KMS-11 (cell line): ENCODE measurements at regions not wholly inside any gene's neighbourhood (a gene's known extent, or its start where the extent isn't known, plus 50 kb on each side); places are given as distances from the start of the nearest gene placed in this dataset.

Experiments used
- H2AFZ ChIP-seq: fragments of 200-600 bp; sonication (generic); 2 replicates; pipeline ENCODE4 v1.6.1; 2016; ENCODE audit warnings: antibody characterized with exemption, mixed run types, low read depth
- H3K27ac ChIP-seq: fragments of 200-600 bp; sonication (generic); 2 replicates; pipeline ENCODE4 v1.6.1; 2016; ENCODE audit warnings: mild to moderate bottlenecking, mixed run types
- H3K27me3 ChIP-seq: fragments of 200-600 bp; sonication (generic); 2 replicates; pipeline ENCODE4 v1.6.1; 2017; ENCODE audit warnings: mild to moderate bottlenecking, low read depth, mixed run types, moderate library complexity; ENCODE audit not compliant: insufficient read depth
- H3K36me3 ChIP-seq: fragments of 200-600 bp; sonication (generic); 2 replicates; pipeline ENCODE4 v1.6.1; 2017; ENCODE audit warnings: mild to moderate bottlenecking, mixed run types; ENCODE audit not compliant: insufficient read depth
- H3K4me1 ChIP-seq: fragments of 200-600 bp; sonication (generic); 2 replicates; pipeline ENCODE4 v1.6.1; 2016; ENCODE audit warnings: mild to moderate bottlenecking, low read depth, mixed run types; ENCODE audit not compliant: poor library complexity, severe bottlenecking
- H3K4me2 ChIP-seq: fragments of 200-600 bp; sonication (generic); 2 replicates; pipeline ENCODE4 v1.7.0; 2016; ENCODE audit warnings: mild to moderate bottlenecking, mixed run types
- H3K4me3 ChIP-seq: fragments of 200-600 bp; sonication (generic); IDR thresholded peaks from 2 replicates; pipeline ENCODE4 v1.6.1; 2017; ENCODE audit warnings: low read depth, low read length, mixed read lengths; ENCODE audit not compliant: insufficient read depth
- H3K79me2 ChIP-seq: fragments of 200-600 bp; sonication (generic); 2 replicates; pipeline ENCODE4 v1.6.1; 2016; ENCODE audit warnings: low read depth, mixed run types; ENCODE audit not compliant: insufficient read depth
- H3K9ac ChIP-seq: fragments of 200-600 bp; sonication (generic); 2 replicates; pipeline ENCODE4 v1.6.1; 2016; ENCODE audit warnings: mild to moderate bottlenecking, mixed run types
- H4K20me1 ChIP-seq: fragments of 200-600 bp; sonication (generic); 2 replicates; pipeline ENCODE4 v1.6.1; 2016; ENCODE audit warnings: mild to moderate bottlenecking, mixed run types; ENCODE audit not compliant: insufficient read depth
- TF ChIP-seq, protein P1 (sequence below): fragments of 200-600 bp; sonication (generic); conservative IDR thresholded peaks from 2 replicates; pipeline ENCODE4 v1.6.1; 2017; ENCODE audit warnings: low read depth, mild to moderate bottlenecking, antibody characterized with exemption, low read length, moderate library complexity, mixed read lengths

DNA sequence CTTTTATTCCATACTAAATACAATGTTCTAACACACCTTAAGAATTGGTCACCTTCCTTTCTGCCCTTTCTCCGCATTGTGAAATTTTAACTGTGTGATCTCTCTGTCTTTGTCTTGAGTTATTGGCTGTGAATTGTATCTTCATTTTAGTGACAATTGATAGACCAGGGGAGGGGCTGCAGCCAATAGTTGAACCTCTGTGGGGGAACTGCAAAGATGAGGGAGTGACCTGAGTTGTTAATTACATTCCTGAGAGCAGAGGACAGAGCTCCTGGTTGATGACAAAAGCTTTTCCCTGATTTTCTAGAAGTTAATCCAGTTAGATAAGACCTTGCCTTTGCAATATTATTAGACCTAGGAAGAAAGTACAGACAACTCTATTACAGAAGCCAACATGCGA lies 1535.7 kb downstream of the BRINP3 start:
- TF ChIP-seq, protein P1, sequence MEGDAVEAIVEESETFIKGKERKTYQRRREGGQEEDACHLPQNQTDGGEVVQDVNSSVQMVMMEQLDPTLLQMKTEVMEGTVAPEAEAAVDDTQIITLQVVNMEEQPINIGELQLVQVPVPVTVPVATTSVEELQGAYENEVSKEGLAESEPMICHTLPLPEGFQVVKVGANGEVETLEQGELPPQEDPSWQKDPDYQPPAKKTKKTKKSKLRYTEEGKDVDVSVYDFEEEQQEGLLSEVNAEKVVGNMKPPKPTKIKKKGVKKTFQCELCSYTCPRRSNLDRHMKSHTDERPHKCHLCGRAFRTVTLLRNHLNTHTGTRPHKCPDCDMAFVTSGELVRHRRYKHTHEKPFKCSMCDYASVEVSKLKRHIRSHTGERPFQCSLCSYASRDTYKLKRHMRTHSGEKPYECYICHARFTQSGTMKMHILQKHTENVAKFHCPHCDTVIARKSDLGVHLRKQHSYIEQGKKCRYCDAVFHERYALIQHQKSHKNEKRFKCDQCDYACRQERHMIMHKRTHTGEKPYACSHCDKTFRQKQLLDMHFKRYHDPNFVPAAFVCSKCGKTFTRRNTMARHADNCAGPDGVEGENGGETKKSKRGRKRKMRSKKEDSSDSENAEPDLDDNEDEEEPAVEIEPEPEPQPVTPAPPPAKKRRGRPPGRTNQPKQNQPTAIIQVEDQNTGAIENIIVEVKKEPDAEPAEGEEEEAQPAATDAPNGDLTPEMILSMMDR, result no peak
- Histone ChIP-seq H3K79me2 (no peaks in the 10 kb centered on the region), H2AFZ (no peak overlapping the region), H3K36me3 (no peaks in the 10 kb centered on the region), H4K20me1 (no peaks in the 10 kb centered on the region), H3K4me1 (no peaks in the 10 kb centered on the region), H3K4me3 (no peak overlapping the region), H3K27me3 (no peaks in the 10 kb centered on the region), H3K9ac (no peak overlapping the region), H3K4me2 (no peak overlapping the region), H3K27ac (no peak overlapping the region)

DNA sequence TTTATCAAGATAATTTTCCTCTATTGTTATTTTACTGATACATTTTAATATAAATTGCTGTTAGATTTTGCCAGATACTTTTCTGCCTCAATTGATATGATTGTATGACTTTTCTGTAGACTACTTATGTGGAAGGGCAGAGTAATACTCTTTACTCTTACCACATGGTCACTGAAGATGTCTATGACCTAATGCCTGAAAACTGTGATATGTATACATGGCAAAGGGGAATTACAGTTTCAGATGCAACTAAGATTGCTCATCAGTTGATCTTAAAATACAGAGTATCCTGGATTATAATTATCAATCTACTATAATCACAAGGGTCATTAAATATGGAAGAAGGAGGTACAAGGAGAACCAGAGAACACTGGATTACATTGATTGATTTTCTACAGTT lies 1528.0 kb downstream of the BRINP3 start:
- H3K27me3 ChIP-seq, result no peaks in the 10 kb centered on the region
- H2AFZ ChIP-seq, result no peak overlapping the region
- no peak overlapping the region for H3K27ac ChIP-seq
- H3K9ac ChIP-seq, result no peak overlapping the region
- H3K4me2 ChIP-seq, result no peak overlapping the region
- no peaks in the 10 kb centered on the region for H4K20me1 ChIP-seq
- no peak overlapping the region for H3K4me3 ChIP-seq
- TF ChIP-seq, protein P1, result no peak
- H3K4me1 ChIP-seq, result no peaks in the 10 kb centered on the region
- H3K36me3 ChIP-seq, result no peaks in the 10 kb centered on the region
- H3K79me2 ChIP-seq, result no peaks in the 10 kb centered on the region

- H3K27me3 ChIP-seq, result no peaks in the 10 kb centered on the region
- no peak overlapping the region for H3K4me2 ChIP-seq
- no peak overlapping the region for H3K4me3 ChIP-seq
- H3K36me3 ChIP-seq, result no peaks in the 10 kb centered on the region
- no peak overlapping the region for H2AFZ ChIP-seq
- no peaks in the 10 kb centered on the region for H3K79me2 ChIP-seq
- TF ChIP-seq, protein P1, result no peak
- H4K20me1 ChIP-seq, result no peaks in the 10 kb centered on the region
- no peak overlapping the region for H3K9ac ChIP-seq
- no peaks in the 10 kb centered on the region for H3K4me1 ChIP-seq
- no peak overlapping the region for H3K27ac ChIP-seq
Measured at GRCh38 chr1:188958461-188959115, 1519.1 kb downstream of the BRINP3 start.

- Histone ChIP-seq H3K27ac (no peak overlapping the region), H3K9ac (no peak overlapping the region), H3K4me3 (no peak overlapping the region), H3K27me3 (no peaks in the 10 kb centered on the region), H3K4me2 (no peak overlapping the region), H3K79me2 (no peaks in the 10 kb centered on the region), H2AFZ (no peak overlapping the region), H4K20me1 (no peaks in the 10 kb centered on the region), H3K36me3 (no peaks in the 10 kb centered on the region), H3K4me1 (no peaks in the 10 kb centered on the region)
- TF ChIP-seq, protein P1, result no peak
Measured at GRCh38 chr1:188986745-188987417, 1490.8 kb downstream of the BRINP3 start.
